ENCODE measurements at regions not wholly inside any gene's neighbourhood (a gene's known extent, or its start where the extent isn't known, plus 50 kb on each side); places are given as distances from the start of the nearest gene placed in this dataset.
A peak's percentile ranks its signal among the peaks of the same experiment; 100 is the strongest.

- no peak for DNase-seq
Observed at GRCh38 chr2:64287202-64287740, 143.1 kb upstream of the PELI1 start.

- no peak for DNase-seq
Observed at GRCh38 chr2:64288321-64289193, 144.3 kb upstream of the PELI1 start.

DNA sequence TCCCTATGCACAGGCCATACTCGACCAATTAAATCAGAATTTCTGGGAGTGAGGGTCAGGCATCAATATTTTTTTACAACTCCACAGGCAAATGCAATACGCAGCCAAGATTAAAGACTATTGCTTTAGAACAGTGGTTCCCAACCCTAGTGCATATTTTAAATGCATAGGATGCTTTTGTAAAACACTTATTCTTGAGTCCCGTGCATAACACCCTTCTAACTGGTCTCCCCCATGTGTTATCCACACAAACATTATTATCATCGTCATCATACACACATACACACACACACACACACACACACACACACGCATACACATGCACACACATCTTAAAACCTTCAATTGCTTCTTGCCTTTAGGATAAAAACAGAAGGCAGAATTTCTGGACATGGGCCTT is 145.0 kb upstream of the PELI1 start:
- no peak for DNase-seq

GRCh38 chr2:64289737-64290136 is 145.5 kb upstream of the PELI1 start:
- DNase-seq, result no peak

GRCh38 chr2:64291181-64291580 is 147.0 kb upstream of the PELI1 start:
- DNase-seq, result no peak

GRCh38 chr2:64295326-64296139 is 151.3 kb upstream of the PELI1 start:
- DNase-seq, result no peak

GRCh38 chr2:64296140-64296480 is 151.9 kb upstream of the PELI1 start:
- DNase-seq, result no peak

DNA sequence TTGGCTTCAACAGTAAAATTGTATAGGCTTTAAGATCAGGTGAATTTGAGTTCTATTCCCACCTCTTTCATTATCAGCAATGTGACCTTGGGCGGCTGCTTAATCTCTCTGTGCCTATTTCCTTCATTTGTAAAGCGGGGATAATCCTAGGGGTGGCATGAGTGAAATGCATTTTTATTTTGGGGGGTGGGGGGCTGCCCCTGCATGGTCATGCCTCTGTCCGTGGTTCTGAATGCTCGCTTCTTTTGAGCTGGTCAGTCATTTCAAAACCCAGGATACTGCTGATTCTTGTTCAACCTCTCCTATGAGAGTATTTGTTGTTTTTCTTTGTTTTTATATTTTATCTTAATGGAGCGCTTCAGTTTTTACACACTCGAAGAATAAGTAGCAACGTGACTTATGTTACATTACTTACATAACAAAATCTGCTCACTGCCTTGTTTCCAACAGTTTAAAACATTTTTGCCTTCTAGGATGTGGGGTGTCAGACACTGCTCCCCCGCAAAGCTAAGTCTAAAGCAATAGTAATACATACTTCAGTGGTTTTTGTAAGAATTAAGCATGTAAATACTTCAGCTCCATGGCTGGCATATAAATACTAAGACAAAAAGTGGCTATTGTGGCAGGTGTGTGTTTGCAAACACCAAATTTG is 152.6 kb upstream of the PELI1 start:
- peak; percentile 24 for DNase-seq

DNA sequence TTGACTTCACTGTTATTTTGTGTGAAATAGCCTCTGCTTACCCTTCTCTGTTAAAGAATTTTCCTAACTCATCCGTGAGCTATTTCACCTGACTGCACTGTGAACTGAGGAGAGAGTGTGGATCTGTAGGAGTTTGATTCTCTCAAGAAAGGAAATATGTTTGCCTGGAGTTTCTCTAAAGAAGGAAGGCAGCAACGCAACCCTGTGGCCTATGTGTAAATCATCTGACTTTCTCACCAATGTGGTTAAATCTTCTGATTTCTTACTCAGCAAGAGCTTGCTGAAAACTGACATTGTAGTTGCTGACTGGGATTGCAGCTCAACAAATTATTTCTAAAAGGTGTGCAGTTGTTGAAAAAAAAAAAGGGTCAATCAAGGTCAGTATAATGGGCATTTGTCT is 153.9 kb upstream of the PELI1 start:
- DNase-seq, result peak; percentile 14

DNA sequence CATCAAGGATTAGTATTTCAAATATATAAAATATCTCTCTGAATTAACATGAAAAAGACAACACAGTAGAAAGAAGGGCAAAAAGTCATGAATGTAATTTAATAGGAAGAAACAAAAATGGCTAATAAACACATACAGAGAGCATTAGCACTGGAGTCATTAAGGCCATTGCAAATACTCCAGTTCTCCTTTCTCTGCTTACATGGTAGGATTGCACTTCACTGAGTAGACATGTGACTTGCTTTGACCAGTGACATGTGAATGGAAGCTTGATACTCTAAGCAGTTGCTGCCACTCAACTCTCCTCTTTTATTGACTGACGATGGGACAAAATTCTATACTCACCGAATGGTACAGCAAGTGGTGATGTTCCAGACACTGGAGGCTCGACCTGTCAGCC is 153.9 kb upstream of the LGALSL start:
- no peak for DNase-seq

GRCh38 chr2:64303250-64303649 is 150.7 kb upstream of the LGALSL start:
- no peak for DNase-seq

- DNase-seq, result no peak
Observed at GRCh38 chr2:64307421-64307820, 146.5 kb upstream of the LGALSL start.

- no peak for DNase-seq
Observed at GRCh38 chr2:64311191-64311910, 142.6 kb upstream of the LGALSL start.

- peak; percentile 18 for DNase-seq
Observed at GRCh38 chr2:64311948-64312621, 141.9 kb upstream of the LGALSL start.

DNA sequence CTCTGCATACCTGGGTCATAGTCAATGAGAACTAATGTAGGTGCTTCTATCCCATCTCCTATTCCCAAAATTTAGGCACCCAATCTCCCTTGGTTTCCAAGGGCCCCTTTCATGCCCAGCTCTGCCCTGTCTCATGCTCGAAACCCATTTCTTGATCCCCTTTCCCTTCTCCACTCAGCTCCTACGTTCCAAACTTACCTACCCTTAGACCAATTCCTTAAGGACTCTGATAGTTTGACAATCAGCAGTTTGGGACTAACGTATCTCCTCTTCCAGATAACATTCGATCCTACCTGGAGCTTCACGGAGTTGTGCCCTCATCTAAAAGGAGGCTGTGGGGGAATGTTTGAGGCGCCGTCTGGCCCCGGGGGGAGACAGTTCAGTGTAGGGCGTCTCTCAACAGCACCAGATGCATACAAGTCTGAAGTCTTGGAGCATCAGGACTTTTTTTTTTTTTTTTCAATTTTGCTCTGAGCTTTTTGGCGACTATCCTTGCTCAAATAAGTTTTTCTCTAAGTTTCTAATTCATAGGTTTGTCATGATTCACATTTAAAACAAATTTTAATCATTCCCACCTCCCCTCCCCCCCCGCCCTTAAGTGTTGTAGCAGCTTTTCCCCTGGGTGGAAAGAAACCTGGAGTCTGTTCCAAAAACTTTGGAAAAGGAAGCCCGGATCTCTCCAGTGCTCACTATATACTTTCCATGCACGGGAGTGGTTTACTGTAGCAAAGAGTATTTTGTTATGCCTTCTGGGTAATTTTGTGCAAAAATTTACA is 141.2 kb upstream of the LGALSL start:
- no peak for DNase-seq

GRCh38 chr2:64313398-64313723 is 140.6 kb upstream of the LGALSL start:
- peak; percentile 64 for DNase-seq

- no peak for DNase-seq
Observed at GRCh38 chr2:64315291-64315960, 138.5 kb upstream of the LGALSL start.

DNA sequence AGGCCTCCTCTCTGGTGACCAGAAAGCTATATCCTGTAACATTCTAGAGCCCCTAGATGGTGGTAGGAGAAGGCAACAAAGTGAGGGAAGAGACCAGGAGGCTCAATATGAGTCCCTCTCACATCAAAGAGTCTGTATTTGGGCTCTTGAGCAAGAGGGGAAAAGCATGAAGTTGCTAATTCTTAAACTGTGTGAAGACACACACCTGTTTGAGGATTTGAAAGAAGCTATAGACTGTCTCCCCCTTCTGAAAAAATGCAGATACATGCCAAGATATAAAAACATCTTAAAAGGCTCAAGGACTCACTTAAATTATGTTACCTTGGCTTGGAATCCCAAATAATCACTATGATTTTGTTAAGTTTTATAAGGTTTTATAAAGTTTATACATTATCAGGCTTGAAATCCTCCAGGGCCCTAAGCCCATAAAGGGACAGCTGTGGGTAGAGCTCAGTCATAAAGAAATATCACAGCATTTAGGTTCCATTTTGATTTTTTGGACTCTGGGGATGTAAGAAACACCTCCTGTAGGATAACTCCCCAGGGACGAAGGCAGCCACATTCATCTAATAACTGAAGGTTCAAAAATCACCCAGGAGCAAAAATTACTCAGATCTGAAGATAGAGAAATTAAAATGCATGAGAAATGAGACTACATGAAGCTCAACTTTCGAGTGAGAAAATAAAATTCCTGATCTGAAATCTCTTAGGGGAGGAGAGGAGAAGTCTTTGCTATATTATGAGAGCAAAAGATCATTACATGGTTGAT is 136.1 kb upstream of the LGALSL start:
- DNase-seq, result no peak

DNA sequence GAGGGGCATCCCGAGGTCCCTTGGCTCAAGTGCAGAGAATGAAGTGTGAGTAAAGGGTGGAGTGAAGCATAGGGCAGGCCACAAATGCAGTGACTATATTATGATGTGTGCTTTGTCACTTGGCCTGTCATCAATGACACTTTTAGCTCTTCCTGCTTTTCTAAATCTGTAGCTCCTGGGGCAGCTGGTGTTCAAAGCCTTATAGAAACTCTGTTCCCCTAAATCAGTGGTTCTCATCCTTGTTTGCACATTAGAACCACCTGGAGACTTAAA is 135.6 kb upstream of the LGALSL start:
- DNase-seq, result no peak

GRCh38 chr2:64319896-64320295 is 134.1 kb upstream of the LGALSL start:
- DNase-seq, result no peak

Data from hematopoietic multipotent progenitor cell treated with erythropoietin and hydrocortisone succinate and interleukin-3 and kit ligand, for 6 days (in vitro differentiated cells).